H1 (cell line): ENCODE measurements at regions not wholly inside any gene's neighbourhood (a gene's known extent, or its start where the extent isn't known, plus 50 kb on each side); places are given as distances from the start of the nearest gene placed in this dataset.

Source experiments
- ASH2L ChIP-seq: fragments of 200-600, 300-600 bp; sonication (generic); IDR thresholded peaks from one replicate; pipeline ENCODE4 v1.7.1; 2017; ENCODE audit warnings: low read length
- BRCA1 ChIP-seq: IDR thresholded peaks from 2 replicates; pipeline ENCODE4 v1.6.1; 2012; ENCODE audit warnings: low read depth, low read length, improper control_type of control experiment
- CREB1 ChIP-seq: IDR thresholded peaks from 2 replicates; pipeline ENCODE4 v1.6.1; 2012; ENCODE audit warnings: inconsistent platforms
- JUND ChIP-seq: IDR thresholded peaks from 2 replicates; pipeline ENCODE4 v1.6.1; 2011; ENCODE audit warnings: mild to moderate bottlenecking, improper control_type of control experiment, low read length
- POLR2A ChIP-seq, 2 experiments: IDR thresholded peaks; 1 replicate in 1 of 2; 2 replicates in 1 of 2; pipeline ENCODE4 v1.6.1; 2011; ENCODE audit warnings: low read depth in 2 of 2, low read length in 2 of 2, mild to moderate bottlenecking in 2 of 2; ENCODE audit errors: control extremely low read depth in 1 of 2
- ZNF274 ChIP-seq: IDR thresholded peaks from 2 replicates; pipeline ENCODE4 v1.7.0; 2012; ENCODE audit warnings: low read length, borderline replicate concordance; ENCODE audit errors: extremely low read depth
- TF ChIP-seq, protein P1 (sequence below), 3 experiments: IDR thresholded peaks; 1 replicate in 2 of 3; 2 replicates in 1 of 3; pipeline versions ENCODE4 v1.5.1 to v1.6.1; 2011; ENCODE audit warnings: low read length in 3 of 3, mild to moderate bottlenecking in 3 of 3, inconsistent platforms in 2 of 3, low read depth in 1 of 3, moderate library complexity in 1 of 3; ENCODE audit not compliant: insufficient read depth in 1 of 3; ENCODE audit errors: control extremely low read depth in 1 of 3

DNA sequence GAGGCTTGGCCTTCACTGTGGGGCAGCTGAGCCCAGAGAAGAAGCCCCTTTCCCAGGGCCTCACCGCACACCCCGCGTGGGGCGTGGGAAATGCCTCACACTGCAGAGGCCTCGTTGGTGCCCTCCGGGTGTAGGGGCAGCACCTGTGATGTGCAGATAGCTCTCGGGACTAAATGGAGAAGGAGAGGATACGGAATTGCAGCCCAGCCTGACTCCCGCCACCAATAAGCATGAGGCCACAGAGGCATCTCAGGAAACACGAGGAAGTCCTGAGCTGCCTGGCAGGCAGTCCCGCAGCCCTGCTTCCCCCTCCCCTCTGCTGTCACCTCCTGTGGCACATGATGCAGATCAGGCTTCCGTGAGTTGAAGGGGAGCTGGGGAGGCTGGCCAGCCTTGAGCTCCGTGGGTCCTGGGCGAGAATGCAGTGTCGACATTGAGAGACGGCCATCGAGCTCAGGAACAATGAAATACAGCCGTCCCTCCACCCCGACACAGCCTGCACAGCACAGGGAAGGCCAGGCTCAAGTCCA, 59.6 kb upstream of the PPP2R2D start:
- no peak for TF ChIP-seq BRCA1
- TF ChIP-seq, protein P1, sequence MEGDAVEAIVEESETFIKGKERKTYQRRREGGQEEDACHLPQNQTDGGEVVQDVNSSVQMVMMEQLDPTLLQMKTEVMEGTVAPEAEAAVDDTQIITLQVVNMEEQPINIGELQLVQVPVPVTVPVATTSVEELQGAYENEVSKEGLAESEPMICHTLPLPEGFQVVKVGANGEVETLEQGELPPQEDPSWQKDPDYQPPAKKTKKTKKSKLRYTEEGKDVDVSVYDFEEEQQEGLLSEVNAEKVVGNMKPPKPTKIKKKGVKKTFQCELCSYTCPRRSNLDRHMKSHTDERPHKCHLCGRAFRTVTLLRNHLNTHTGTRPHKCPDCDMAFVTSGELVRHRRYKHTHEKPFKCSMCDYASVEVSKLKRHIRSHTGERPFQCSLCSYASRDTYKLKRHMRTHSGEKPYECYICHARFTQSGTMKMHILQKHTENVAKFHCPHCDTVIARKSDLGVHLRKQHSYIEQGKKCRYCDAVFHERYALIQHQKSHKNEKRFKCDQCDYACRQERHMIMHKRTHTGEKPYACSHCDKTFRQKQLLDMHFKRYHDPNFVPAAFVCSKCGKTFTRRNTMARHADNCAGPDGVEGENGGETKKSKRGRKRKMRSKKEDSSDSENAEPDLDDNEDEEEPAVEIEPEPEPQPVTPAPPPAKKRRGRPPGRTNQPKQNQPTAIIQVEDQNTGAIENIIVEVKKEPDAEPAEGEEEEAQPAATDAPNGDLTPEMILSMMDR (IDR thresholded peaks at IDR 0.05; ENCODE audit: control extremely low read depth in 1 of 3, insufficient read depth in 1 of 3, low read depth in 1 of 3, low read length in 3 of 3) = no peak
- no peak for TF ChIP-seq ASH2L
- no peak for TF ChIP-seq ZNF274
- no peak for TF ChIP-seq POLR2A (IDR thresholded peaks at IDR 0.05; ENCODE audit: control extremely low read depth in 1 of 2, low read depth in 2 of 2, low read length in 2 of 2)
- no peak for TF ChIP-seq JUND
- no peak for TF ChIP-seq CREB1
